Heart left ventricle (tissue), 16 donors: ENCODE measurements at regions not wholly inside any gene's neighbourhood (a gene's known extent, or its start where the extent isn't known, plus 50 kb on each side); places are given as distances from the start of the nearest gene placed in this dataset.

Experiments used
- ATAC-seq, 4 donors: fragments of 200-7000 bp; cut with Tn5 transposase; one replicate each; pipeline ENCODE4 v1.9.1; 2020 to 2022; ENCODE audit warnings: moderate library complexity in 4 of 4, mild to moderate bottlenecking in 3 of 4, moderate number of reproducible peaks in 1 of 4
- DNase-seq, 5 donors: peaks; one replicate each; pipeline ENCODE4 v3.0.0-alpha.2; 2020
- H3K27ac ChIP-seq, 12 donors: fragments of 200-600 bp; sonication (generic) in 4 of 12; one replicate each; pipeline versions ENCODE4 v1.5.0 to v1.8.0; 2016 to 2022; ENCODE audit warnings: mild to moderate bottlenecking in 2 of 12
- H3K27me3 ChIP-seq, 9 donors: fragments of 200-600 bp; sonication (generic) in 2 of 9; one replicate each; pipeline versions ENCODE4 v1.5.1 to v1.8.0; 2016 to 2022; ENCODE audit warnings: mild to moderate bottlenecking in 3 of 9
- H3K36me3 ChIP-seq, 9 donors: fragments of 200-600 bp; sonication (generic) in 2 of 9; one replicate each; pipeline versions ENCODE4 v1.5.0 to v1.8.0; 2018 to 2022; ENCODE audit warnings: mild to moderate bottlenecking in 2 of 9
- H3K4me1 ChIP-seq, 12 donors: fragments of 200-600 bp; sonication (generic) in 4 of 12; one replicate each; pipeline versions ENCODE4 v1.5.0 to v1.8.0; 2016 to 2022; ENCODE audit warnings: mild to moderate bottlenecking in 3 of 12
- H3K4me3 ChIP-seq, 12 donors: fragments of 200-600 bp; sonication (generic) in 4 of 12; one replicate each; pipeline versions ENCODE4 v1.5.0 to v1.8.0; 2017 to 2022; ENCODE audit warnings: mild to moderate bottlenecking in 9 of 12, moderate library complexity in 4 of 12
- H3K9me3 ChIP-seq, 12 donors: fragments of 200-600 bp; sonication (generic) in 4 of 12; one replicate each; pipeline versions ENCODE4 v1.5.0 to v1.8.0; 2016 to 2022; ENCODE audit warnings: mild to moderate bottlenecking in 1 of 12
- POLR2A ChIP-seq, 2 donors: fragments of 450-650 bp; IDR thresholded peaks; one replicate each; pipeline ENCODE4 v1.6.1; 2017; ENCODE audit warnings: antibody characterized with exemption in 2 of 2, mild to moderate bottlenecking in 2 of 2, moderate library complexity in 2 of 2
- WGBS, 4 donors: extraction: QIAGEN DNeasy Blood & Tissue Kit in 2 of 4; methylation state at CpG; one replicate each; pipeline versions ENCODE4 v1.1.5 to v1.1.7; 2013 to 2018; 5-methylcytosine and 5-hydroxymethylcytosine counted together
- intact Hi-C, 10 donors: fragments of 100-400 bp; cut with DNase I; formaldehyde crosslinking; loops; one replicate each; pipeline versions ENCODE4 v1.11.1 to v1.14.2; 2022
- TF ChIP-seq, protein P1 (sequence below), 12 donors: fragments of 200-600 bp; sonication (generic) in 4 of 12; IDR thresholded peaks; one replicate each; pipeline versions ENCODE4 v1.5.0 to v1.8.0; 2018 to 2022; ENCODE audit warnings: antibody characterized with exemption in 12 of 12, mild to moderate bottlenecking in 5 of 12
- donor health status: ischemic (EF 13 %, LVEDD 7.1; RV severe dilation, severe dysfunction).
- donor health status: healthy with polysubstance abuse.
- donor health status: DM: no; HTN: yes; CAD: no.
- donor health status: DM: no; HTN: no; CAD: no.
- donor health status: ischemic (EF 25% LVEDD 6.9; RV normal size, moderate dysfunction).
- donor health status: ischemic (EF 25% LVEDD 5.7; RV mildly dilated, moderate dysfunction).
- donor health status: healthy.
- donor health status: DM: yes; HTN: yes; CAD: no.
- donor health status: ischemic (EF 35%, LVEDD 5.7; RV mildly dilated, moderate dysfunction).
- donor health status: nonischemic (EF 11% LVEDD 7.7; RV severe dilation, severe dysfunction).
- donor health status: DM: yes; HTN: yes; CAD: no.
- donor health status: PGD.
- donor health status: ischemic (EF 29% LVEDD 5.4; RV normal size, mild dysfunction).
- donor health status: nonischemic (EF 23%, LVEDD 6.1; RV moderate dilation, normal function).

DNA sequence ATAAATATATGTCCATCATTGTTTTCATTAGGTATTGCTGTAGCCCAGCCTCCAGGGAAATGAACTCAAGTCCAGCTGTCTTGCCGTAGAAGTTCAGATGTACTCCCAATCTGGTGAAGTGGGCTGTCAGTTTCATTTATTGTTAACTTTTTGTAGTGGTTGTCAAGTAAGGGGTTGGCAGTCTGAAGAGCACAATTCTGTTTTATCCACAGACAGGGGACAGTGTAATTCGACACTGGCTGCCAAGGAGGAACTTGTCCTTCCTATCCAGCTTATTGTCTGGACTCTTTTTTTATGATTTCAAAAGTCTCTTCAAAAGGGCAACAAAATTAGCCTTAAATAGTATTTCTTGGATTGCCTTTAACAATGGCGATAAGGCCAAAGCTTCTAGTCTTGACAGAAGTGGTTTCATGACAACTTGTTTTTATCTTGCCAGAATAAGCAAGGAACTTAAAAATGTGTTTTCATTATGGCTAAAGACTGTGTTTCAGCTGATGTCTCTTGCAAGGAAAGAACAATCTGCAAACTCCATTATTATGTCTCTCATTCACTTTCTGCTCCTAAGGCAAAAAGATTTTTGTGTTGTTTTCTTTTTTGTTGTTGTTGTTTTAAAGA, 73.9 kb upstream of the TANC2 start:
- 32 to 42% (median 34%) methylated on average over 3 of the region's 3 CpGs for WGBS, 4 donors
- Histone ChIP-seq H3K4me3 (no peak overlapping the region), H3K36me3 (no peaks in the 10 kb centered on the region), H3K27me3 (no peaks in the 10 kb centered on the region), H3K9me3 (peaks cover 0 to 3% (median 0%) of the 10 kb centered on the region in 12 donors), H3K27ac (peak overlapping the region in 5 of 12 donors; percentile 18 to 51 (median 45)), H3K4me1 (peaks cover 0 to 27% (median 10%) of the 10 kb centered on the region in 12 donors)
- intact Hi-C loops = loop anchor here in 1 of 10 donors (5.0 to 10.0 kb wide), 2 partner anchors 75 to 187 kb away; partner anchors contain the start of gene TANC2
- ATAC-seq (peak in 2 of 4 donors; percentile 45 to 52), DNase-seq (no peak)
- TF ChIP-seq POLR2A (IDR thresholded peaks at IDR 0.05) = no peak
- TF ChIP-seq, protein P1, sequence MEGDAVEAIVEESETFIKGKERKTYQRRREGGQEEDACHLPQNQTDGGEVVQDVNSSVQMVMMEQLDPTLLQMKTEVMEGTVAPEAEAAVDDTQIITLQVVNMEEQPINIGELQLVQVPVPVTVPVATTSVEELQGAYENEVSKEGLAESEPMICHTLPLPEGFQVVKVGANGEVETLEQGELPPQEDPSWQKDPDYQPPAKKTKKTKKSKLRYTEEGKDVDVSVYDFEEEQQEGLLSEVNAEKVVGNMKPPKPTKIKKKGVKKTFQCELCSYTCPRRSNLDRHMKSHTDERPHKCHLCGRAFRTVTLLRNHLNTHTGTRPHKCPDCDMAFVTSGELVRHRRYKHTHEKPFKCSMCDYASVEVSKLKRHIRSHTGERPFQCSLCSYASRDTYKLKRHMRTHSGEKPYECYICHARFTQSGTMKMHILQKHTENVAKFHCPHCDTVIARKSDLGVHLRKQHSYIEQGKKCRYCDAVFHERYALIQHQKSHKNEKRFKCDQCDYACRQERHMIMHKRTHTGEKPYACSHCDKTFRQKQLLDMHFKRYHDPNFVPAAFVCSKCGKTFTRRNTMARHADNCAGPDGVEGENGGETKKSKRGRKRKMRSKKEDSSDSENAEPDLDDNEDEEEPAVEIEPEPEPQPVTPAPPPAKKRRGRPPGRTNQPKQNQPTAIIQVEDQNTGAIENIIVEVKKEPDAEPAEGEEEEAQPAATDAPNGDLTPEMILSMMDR (IDR thresholded peaks at IDR 0.05) = peak in 1 of 12 donors; percentile 17

- peaks cover 0 to 3% (median 0%) of the 10 kb centered on the region in 12 donors for H3K9me3 ChIP-seq
- H3K27ac ChIP-seq = no peak overlapping the region
- H3K4me1 ChIP-seq = peaks cover 0 to 27% (median 10%) of the 10 kb centered on the region in 12 donors
- 89 to 93% (median 90%) methylated on average over 3 of the region's 3 CpGs for WGBS, 4 donors
- H3K4me3 ChIP-seq = no peak overlapping the region
- no peaks in the 10 kb centered on the region for H3K36me3 ChIP-seq
- ATAC-seq (no peak), DNase-seq (no peak)
- intact Hi-C loops = loop anchor here in 1 of 10 donors (5.0 to 10.0 kb wide), 2 partner anchors 76 to 187 kb away; partner anchors contain the start of gene TANC2
- no peaks in the 10 kb centered on the region for H3K27me3 ChIP-seq
- TF ChIP-seq, protein P1 (IDR thresholded peaks at IDR 0.05) = no peak
- TF ChIP-seq POLR2A (IDR thresholded peaks at IDR 0.05) = no peak
Measured at GRCh38 chr17:62891659-62892058, 74.4 kb upstream of the TANC2 start.

- 80 to 82% (median 81%) methylated on average over 1 of the region's 1 CpG for WGBS, 4 donors
- H3K4me1 ChIP-seq = peaks cover 0 to 23% (median 10%) of the 10 kb centered on the region in 12 donors
- H3K9me3 ChIP-seq = peaks cover 0 to 3% (median 0%) of the 10 kb centered on the region in 12 donors
- intact Hi-C loops = no loop called here
- no peak for ATAC-seq
- no peaks in the 10 kb centered on the region for H3K36me3 ChIP-seq
- H3K27me3 ChIP-seq = no peaks in the 10 kb centered on the region
- no peak overlapping the region for H3K4me3 ChIP-seq
- no peak for TF ChIP-seq POLR2A (IDR thresholded peaks at IDR 0.05)
- TF ChIP-seq, protein P1 (IDR thresholded peaks at IDR 0.05) = no peak
- DNase-seq = no peak
- H3K27ac ChIP-seq = no peak overlapping the region
Measured at GRCh38 chr17:62888765-62889164, 77.3 kb upstream of the TANC2 start.

- ATAC-seq (no peak), DNase-seq (no peak)
- H3K4me1 ChIP-seq = peaks cover 0 to 17% (median 8%) of the 10 kb centered on the region in 12 donors
- no peak overlapping the region for H3K27ac ChIP-seq
- H3K27me3 ChIP-seq = no peaks in the 10 kb centered on the region
- intact Hi-C loops = no loop called here
- H3K4me3 ChIP-seq = no peak overlapping the region
- TF ChIP-seq, protein P1 (IDR thresholded peaks at IDR 0.05) = no peak
- TF ChIP-seq POLR2A (IDR thresholded peaks at IDR 0.05) = no peak
- peaks cover 0 to 3% (median 0%) of the 10 kb centered on the region in 12 donors for H3K9me3 ChIP-seq
- H3K36me3 ChIP-seq = no peaks in the 10 kb centered on the region
Measured at GRCh38 chr17:62888148-62888547, 77.9 kb upstream of the TANC2 start.
